ENCODE measurements at regions not wholly inside any gene's neighbourhood (a gene's known extent, or its start where the extent isn't known, plus 50 kb on each side); places are given as distances from the start of the nearest gene placed in this dataset.
"Not testable (repeated sequence)": the region's sequence is repeated elsewhere in the genome, so short reads cannot be mapped to it uniquely, and the experiment has no call there.

DNA sequence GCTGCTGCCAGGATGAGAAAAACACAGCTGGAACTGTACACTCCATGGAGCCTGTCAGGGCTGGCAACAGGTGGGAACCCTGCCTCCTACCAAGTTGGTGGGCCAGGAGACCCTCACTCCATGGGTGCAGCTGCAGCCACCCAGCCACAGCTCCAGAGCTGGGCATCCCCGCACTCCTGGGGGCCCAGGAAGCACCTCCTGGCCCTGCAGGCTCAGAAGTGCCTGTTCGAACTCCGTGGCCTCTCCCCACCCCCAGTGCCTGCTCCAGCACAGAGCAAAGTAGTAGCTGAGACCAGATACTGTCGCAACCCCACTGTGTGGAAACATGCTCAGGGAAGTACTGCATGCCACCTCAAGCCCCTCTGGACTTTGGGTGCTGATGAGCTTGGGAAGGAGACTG lies 564.0 kb upstream of the ACO1 start:
- DNase-seq = no peak

DNA sequence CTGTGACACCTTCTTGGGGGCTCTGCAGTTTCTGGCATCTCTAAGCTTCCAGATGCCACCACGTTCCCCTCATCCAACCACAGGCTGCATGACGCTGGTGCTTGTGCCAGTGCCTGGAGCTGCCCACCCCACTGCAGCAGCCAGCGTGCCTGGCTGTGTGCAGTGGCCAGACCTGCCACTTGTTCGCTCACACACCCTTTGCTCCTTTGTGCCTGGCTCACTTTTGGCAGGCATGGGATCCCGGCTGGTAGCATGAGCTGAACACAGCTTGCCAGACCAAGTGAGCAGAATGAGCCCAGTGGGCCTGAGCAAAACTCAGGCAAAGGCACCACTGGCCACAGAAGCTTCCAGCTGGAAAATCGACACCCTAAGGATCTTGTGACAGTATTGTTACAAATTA lies 562.9 kb upstream of the ACO1 start:
- DNase-seq = no peak

DNA sequence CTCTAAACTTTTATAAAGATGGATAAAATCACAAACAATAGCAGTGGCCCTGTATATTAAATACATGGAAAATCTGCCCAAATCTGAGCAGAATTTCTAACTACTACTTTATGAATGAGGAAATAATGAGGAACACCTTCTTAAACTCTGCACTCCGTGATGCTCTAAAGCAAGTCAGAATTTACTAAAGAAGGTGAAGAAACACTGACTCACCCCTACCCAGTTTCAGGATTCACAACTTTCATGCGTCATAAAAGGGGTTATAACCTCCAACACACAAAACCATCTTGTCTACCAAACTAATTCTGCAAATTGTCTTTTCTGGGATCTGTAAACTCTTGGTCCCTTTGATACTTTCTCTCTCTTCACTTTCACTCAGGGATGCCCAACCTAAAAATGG lies 561.1 kb upstream of the ACO1 start:
- no peak for DNase-seq

DNA sequence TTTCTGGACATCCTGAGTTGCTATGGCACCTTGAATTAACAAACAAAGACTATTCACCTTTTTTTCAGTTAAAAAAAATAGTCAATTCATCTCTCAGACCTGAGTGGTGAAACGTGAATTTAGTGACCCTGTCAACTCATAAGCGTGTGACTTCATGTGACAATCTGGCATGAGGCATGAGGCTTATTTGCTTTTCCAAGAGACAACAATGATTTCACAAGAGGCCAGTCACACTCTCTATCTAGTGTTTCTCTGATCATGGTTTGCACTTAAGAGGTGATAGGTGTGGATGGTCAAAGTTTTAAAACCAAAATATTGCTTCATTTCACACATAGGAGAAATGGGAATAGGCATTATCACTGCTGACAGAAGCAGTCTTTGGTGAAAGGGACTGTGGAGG lies 559.6 kb upstream of the ACO1 start:
- no peak for DNase-seq

- DNase-seq = no peak
Measured at GRCh38 chr9:31837211-31837610, 547.2 kb upstream of the ACO1 start.

DNA sequence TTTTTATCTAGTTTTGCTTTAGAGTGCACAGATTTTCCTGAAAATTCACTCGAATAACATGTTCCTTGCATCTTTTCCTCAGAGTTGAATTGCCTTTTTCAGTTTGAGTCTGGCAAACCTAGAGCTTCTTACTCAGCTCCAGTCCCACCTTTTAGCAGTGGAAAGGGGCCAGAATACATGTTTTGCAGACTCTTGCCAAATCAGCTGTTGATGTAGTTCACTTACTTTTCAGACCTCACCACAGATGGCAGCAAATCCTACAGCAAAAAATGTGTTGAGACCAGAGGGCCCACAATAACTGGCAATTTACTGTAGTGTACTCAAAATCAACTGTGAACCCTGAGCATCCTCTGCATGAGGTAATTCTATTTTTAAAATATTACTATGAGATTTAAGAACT lies 545.2 kb upstream of the ACO1 start:
- DNase-seq = no peak

GRCh38 chr9:31840702-31841101 lies 543.7 kb upstream of the ACO1 start:
- no peak for DNase-seq

DNA sequence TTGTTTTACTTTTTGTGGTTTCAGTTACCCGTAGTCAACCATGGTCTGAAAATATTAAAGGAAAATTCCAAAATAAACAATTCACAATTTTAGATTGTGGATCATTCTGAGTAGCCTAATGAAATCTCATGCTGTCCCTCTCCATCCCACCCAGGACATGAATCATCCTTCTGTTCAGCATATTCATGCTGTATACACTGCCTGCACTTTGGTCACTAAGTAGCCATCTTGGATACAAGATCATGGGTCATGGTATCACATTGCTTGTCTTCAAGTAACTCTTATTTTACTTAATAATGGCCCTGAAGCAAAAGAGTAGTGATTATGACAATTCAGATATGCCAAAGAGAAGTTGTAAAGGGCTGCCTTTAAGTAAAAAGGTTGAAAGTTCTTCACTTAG lies 536.5 kb upstream of the ACO1 start:
- DNase-seq = no peak

GRCh38 chr9:31848505-31849285 lies 535.7 kb upstream of the ACO1 start:
- no peak for DNase-seq

GRCh38 chr9:31854187-31854586 lies 530.3 kb upstream of the ACO1 start:
- no peak for DNase-seq

DNA sequence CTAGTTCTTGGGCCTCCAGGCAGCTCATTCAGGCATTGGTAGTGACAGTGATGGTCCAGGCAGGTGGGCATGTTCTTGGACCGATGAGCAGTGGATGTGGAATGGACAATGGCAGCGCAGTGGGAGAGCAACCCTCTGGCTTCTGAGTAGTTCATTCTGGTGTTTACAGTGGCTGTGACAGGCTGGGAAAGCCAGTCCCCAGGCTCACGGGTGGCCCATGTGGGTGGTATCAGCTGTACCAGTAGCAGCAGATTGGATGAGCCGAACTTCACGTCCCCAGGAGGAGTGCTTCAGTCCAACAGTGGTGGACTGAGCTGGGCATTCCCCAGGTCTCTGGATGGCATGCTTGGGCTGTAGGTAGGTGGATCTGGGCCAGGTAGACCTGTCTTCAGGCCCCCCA lies 515.6 kb upstream of the ACO1 start:
- DNase-seq = no peak

- DNase-seq = no peak
Measured at GRCh38 chr9:31870276-31870675, 514.2 kb upstream of the ACO1 start.

DNA sequence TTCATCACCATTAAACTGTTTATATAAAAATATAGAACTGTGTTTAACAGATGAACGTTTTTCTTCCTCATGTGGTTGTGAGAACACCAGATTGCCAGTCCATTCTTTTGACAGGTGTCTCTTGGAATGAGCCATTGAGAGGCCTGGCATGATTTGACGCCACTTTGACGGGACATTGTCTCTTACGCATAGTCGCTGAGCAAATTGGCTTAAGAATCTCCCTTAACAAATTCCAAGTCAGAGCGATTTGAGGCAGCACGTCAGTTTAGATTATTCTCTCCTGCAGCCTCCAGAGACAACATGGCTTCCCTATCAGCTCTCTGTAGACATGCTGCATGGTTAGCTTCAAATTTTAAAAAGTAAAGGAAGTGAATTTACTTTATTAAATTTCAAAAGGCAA lies 510.7 kb upstream of the ACO1 start:
- no peak for DNase-seq

DNA sequence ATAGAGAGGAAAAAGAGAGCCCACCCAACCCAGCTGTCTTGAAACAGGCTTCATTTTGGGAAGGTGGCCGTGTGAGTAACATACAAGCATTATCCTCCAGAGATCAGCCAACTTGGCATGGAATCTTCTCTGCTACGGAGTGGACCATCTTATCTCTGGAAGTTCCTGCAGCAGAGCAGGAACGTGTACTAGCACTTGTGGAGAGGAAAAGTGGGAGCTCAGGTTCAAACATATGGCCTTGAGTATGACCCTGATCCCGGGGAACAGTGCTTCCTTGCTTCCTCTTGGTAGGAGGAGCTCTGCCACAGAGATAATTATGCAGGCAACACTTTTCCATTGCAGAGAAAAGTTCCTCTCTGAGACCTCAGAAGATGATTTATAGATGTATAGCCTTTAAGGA lies 490.4 kb upstream of the ACO1 start:
- no peak for DNase-seq

- peak in 1 of 2 experiments; percentile 62 for DNase-seq
Measured at GRCh38 chr9:31908158-31908890, 476.1 kb upstream of the ACO1 start.

- no peak for DNase-seq
Measured at GRCh38 chr9:31908891-31909480, 475.5 kb upstream of the ACO1 start.

GRCh38 chr9:31912636-31913035 lies 471.8 kb upstream of the ACO1 start:
- no peak for DNase-seq

DNA sequence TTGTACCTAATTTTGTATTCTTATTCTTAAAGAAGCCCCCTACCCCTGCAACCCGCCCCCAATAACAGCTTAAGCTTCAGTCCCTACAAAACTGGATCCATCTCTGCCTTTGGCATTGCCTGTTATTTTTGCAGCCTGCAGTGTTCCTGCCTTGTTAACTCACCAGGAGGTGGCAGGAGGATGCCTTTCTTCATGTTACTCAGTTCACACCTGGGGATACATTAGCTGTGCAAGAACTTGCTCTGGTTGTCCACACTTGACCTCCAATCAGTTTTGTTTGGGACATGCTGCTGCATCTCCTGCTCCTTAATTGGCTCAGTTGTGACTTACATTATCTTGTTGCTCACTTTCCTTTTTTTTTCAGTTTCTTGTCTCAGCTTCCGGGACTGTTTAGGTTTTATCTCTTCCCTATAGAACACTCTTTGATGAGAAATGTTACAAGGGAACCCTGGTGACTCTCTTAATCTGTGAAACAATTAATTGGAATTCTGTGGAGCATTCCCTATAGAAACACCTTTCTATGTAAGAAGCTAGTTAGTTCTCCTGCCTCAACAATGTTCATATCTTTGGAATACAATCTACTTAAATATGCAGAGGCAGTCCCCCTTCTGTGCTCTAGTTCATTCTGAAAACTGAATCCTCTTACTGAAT lies 467.7 kb upstream of the ACO1 start:
- no peak for DNase-seq

GRCh38 chr9:31937737-31938136 lies 446.7 kb upstream of the ACO1 start:
- not testable (repeated sequence) for DNase-seq

- DNase-seq = no peak
Measured at GRCh38 chr9:31950756-31951155, 433.7 kb upstream of the ACO1 start.

DNA sequence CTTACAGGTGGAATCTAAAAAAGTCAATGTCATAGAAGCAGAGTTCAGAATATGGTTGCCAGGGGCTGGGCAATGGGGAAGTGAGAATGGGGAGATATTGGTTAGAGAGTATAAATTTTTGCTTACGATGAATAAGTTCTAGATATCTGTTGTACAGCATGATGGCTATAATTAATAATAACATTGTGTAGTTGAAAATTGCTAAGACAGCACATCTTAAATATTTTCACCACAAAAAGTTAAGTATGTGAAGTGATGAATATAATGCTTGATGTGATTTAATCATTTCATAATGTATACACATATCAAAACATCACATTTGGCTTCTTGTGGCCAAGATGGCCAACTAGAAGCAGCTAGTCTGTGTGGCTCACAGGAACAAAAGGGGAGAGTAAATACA lies 425.9 kb upstream of the ACO1 start:
- no peak for DNase-seq

- no peak for DNase-seq
Measured at GRCh38 chr9:31969552-31969951, 414.9 kb upstream of the ACO1 start.

GRCh38 chr9:31983895-31984294 lies 400.5 kb upstream of the ACO1 start:
- DNase-seq = no peak

DNA sequence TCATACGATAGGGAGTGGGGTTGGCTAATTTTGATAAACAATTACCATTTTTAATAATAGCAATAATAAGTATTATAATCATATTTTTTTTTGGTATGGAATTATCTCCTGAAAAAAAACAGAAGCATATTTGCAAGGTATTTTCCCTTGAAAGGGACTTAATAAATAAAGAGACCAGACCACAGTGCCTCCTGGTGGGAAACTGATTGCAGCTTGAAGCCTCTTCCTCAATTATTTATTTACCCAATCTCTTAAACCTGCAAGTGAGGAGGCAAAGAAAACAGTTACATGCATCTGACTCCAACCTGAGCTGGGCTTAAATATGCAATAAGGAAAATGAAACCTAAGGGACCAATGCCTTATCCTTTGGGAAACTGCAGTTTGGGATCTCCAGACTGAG lies 388.1 kb upstream of the ACO1 start:
- no peak for DNase-seq

Measured in SW 1271 (cell line).